ENCODE measurements at regions not wholly inside any gene's neighbourhood (a gene's known extent, or its start where the extent isn't known, plus 50 kb on each side); places are given as distances from the start of the nearest gene placed in this dataset.

DNA sequence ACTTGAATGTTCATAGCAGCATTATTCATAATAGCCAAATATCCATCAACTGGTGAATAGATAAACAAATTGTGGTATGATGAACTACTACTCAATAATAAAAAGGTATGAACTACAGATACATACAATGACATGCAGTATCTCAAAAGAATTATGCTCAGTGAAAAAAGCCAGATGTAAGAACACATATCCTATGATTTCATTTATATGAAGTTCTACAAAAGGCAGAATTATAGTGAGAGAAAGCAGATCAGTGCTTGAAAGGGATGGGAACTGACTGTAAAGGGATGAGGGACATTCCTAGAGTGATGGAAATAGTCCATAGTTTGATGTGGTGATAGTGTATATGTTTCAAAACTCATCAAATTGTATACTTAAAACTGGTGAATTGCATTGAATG is 339.0 kb downstream of the ENC1 start:
- TF ChIP-seq EZH2phosphoT487 (IDR thresholded peaks at IDR 0.05; ENCODE audit: unreplicated experiment) = no peak
- TF ChIP-seq, protein P1, sequence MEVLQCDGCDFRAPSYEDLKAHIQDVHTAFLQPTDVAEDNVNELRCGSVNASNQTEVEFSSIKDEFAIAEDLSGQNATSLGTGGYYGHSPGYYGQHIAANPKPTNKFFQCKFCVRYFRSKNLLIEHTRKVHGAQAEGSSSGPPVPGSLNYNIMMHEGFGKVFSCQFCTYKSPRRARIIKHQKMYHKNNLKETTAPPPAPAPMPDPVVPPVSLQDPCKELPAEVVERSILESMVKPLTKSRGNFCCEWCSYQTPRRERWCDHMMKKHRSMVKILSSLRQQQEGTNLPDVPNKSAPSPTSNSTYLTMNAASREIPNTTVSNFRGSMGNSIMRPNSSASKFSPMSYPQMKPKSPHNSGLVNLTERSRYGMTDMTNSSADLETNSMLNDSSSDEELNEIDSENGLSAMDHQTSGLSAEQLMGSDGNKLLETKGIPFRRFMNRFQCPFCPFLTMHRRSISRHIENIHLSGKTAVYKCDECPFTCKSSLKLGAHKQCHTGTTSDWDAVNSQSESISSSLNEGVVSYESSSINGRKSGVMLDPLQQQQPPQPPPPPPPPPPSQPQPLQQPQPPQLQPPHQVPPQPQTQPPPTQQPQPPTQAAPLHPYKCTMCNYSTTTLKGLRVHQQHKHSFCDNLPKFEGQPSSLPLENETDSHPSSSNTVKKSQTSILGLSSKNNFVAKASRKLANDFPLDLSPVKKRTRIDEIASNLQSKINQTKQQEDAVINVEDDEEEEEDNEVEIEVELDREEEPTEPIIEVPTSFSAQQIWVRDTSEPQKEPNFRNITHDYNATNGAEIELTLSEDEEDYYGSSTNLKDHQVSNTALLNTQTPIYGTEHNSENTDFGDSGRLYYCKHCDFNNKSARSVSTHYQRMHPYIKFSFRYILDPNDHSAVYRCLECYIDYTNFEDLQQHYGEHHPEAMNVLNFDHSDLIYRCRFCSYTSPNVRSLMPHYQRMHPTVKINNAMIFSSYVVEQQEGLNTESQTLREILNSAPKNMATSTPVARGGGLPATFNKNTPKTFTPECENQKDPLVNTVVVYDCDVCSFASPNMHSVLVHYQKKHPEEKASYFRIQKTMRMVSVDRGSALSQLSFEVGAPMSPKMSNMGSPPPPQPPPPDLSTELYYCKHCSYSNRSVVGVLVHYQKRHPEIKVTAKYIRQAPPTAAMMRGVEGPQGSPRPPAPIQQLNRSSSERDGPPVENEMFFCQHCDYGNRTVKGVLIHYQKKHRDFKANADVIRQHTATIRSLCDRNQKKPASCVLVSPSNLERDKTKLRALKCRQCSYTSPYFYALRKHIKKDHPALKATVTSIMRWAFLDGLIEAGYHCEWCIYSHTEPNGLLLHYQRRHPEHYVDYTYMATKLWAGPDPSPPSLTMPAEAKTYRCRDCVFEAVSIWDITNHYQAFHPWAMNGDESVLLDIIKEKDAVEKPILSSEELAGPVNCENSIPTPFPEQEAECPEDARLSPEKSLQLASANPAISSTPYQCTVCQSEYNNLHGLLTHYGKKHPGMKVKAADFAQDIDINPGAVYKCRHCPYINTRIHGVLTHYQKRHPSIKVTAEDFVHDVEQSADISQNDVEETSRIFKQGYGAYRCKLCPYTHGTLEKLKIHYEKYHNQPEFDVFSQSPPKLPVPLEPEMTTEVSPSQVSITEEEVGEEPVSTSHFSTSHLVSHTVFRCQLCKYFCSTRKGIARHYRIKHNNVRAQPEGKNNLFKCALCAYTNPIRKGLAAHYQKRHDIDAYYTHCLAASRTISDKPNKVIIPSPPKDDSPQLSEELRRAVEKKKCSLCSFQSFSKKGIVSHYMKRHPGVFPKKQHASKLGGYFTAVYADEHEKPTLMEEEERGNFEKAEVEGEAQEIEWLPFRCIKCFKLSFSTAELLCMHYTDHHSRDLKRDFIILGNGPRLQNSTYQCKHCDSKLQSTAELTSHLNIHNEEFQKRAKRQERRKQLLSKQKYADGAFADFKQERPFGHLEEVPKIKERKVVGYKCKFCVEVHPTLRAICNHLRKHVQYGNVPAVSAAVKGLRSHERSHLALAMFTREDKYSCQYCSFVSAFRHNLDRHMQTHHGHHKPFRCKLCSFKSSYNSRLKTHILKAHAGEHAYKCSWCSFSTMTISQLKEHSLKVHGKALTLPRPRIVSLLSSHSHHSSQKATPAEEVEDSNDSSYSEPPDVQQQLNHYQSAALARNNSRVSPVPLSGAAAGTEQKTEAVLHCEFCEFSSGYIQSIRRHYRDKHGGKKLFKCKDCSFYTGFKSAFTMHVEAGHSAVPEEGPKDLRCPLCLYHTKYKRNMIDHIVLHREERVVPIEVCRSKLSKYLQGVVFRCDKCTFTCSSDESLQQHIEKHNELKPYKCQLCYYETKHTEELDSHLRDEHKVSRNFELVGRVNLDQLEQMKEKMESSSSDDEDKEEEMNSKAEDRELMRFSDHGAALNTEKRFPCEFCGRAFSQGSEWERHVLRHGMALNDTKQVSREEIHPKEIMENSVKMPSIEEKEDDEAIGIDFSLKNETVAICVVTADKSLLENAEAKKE (CRISPR knock-in tag; IDR thresholded peaks at IDR 0.05) = no peak
- TF ChIP-seq POLR2AphosphoS5 (IDR thresholded peaks at IDR 0.05; ENCODE audit: low read depth) = no peak
- no peak for TF ChIP-seq CREB1 (CRISPR knock-in tag; IDR thresholded peaks at IDR 0.05; ENCODE audit: low read depth)
- no peak for TF ChIP-seq EZH2 (IDR thresholded peaks at IDR 0.05; ENCODE audit: low read depth, unreplicated experiment)
- TF ChIP-seq, protein P2, sequence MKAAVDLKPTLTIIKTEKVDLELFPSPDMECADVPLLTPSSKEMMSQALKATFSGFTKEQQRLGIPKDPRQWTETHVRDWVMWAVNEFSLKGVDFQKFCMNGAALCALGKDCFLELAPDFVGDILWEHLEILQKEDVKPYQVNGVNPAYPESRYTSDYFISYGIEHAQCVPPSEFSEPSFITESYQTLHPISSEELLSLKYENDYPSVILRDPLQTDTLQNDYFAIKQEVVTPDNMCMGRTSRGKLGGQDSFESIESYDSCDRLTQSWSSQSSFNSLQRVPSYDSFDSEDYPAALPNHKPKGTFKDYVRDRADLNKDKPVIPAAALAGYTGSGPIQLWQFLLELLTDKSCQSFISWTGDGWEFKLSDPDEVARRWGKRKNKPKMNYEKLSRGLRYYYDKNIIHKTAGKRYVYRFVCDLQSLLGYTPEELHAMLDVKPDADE (IDR thresholded peaks at IDR 0.05) = no peak
- TF ChIP-seq NANOG (IDR thresholded peaks at IDR 0.05; ENCODE audit: borderline replicate concordance) = no peak
- no peak for TF ChIP-seq ZNF114 (CRISPR knock-in tag; IDR thresholded peaks at IDR 0.05)
- ATAC-seq = no peak
- H3K36me3 Mint-ChIP-seq (ENCODE audit: low read depth) = no peaks in the 10 kb centered on the region

More for the DNA sequence above, 339.0 kb downstream of the ENC1 start:
- Mint-ChIP-seq H3K4me3 (no peak overlapping the region), H3K27ac (no peak overlapping the region), H3K27me3 (ENCODE audit: insufficient read depth, low read depth, poor library complexity) (peaks cover 2% of the 10 kb centered on the region), H3K9me3 (no peaks in the 10 kb centered on the region), H3K4me1 (no peaks in the 10 kb centered on the region)
- no peak overlapping the region for H3K27ac ChIP-seq (ENCODE audit: low read depth)
- no peaks in the 10 kb centered on the region for H3F3A ChIP-seq (replicated peaks; ENCODE audit: low read depth)
- DNase-seq (ENCODE audit: low spot score) = no peak
- no peaks in the 10 kb centered on the region for H3K27me3 ChIP-seq (ENCODE audit: insufficient read depth)
- no peak overlapping the region for H3K4me2 ChIP-seq
- no peak overlapping the region for H3K4me3 ChIP-seq
- H4K20me1 ChIP-seq (replicated peaks; ENCODE audit: insufficient read depth) = no peaks in the 10 kb centered on the region
- H3K36me3 ChIP-seq (ENCODE audit: insufficient read depth) = no peaks in the 10 kb centered on the region
- no peaks in the 10 kb centered on the region for H3K79me2 ChIP-seq (replicated peaks; ENCODE audit: insufficient read depth)
- H2AFZ ChIP-seq = no peak overlapping the region
- peaks cover 14% of the 10 kb centered on the region for H3K9me2 ChIP-seq (ENCODE audit: insufficient read depth)
- H3K4me1 ChIP-seq (ENCODE audit: insufficient read depth) = no peaks in the 10 kb centered on the region

Data from GM23338 (cell line).